GM12865 (cell line): ENCODE measurements at regions not wholly inside any gene's neighbourhood (a gene's known extent, or its start where the extent isn't known, plus 50 kb on each side); places are given as distances from the start of the nearest gene placed in this dataset.

ENCODE experiments used
- DNase-seq: peaks from one replicate; pipeline ENCODE4 v3.0.0; 2010; ENCODE audit warnings: low read depth
- H3K4me3 ChIP-seq: 2 replicates; pipeline ENCODE4 v1.5.1; 2011; ENCODE audit warnings: mild to moderate bottlenecking, low read depth, low read length, control low read depth
- TF ChIP-seq, protein P1 (sequence below): IDR thresholded peaks from 2 replicates; pipeline ENCODE4 v1.5.1; 2011; ENCODE audit warnings: low read length, control low read depth, low read depth, inconsistent platforms; ENCODE audit not compliant: insufficient read depth; ENCODE audit errors: missing control alignments

- no peak for DNase-seq
- no peak overlapping the region for H3K4me3 ChIP-seq
- TF ChIP-seq, protein P1, sequence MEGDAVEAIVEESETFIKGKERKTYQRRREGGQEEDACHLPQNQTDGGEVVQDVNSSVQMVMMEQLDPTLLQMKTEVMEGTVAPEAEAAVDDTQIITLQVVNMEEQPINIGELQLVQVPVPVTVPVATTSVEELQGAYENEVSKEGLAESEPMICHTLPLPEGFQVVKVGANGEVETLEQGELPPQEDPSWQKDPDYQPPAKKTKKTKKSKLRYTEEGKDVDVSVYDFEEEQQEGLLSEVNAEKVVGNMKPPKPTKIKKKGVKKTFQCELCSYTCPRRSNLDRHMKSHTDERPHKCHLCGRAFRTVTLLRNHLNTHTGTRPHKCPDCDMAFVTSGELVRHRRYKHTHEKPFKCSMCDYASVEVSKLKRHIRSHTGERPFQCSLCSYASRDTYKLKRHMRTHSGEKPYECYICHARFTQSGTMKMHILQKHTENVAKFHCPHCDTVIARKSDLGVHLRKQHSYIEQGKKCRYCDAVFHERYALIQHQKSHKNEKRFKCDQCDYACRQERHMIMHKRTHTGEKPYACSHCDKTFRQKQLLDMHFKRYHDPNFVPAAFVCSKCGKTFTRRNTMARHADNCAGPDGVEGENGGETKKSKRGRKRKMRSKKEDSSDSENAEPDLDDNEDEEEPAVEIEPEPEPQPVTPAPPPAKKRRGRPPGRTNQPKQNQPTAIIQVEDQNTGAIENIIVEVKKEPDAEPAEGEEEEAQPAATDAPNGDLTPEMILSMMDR: no peak
Measured at GRCh38 chr5:128627939-128628338, 89.9 kb upstream of the FBN2 start.

GRCh38 chr5:128629157-128629556 lies 91.1 kb upstream of the FBN2 start:
- TF ChIP-seq, protein P1: no peak
- DNase-seq: no peak
- H3K4me3 ChIP-seq: no peak overlapping the region

DNA sequence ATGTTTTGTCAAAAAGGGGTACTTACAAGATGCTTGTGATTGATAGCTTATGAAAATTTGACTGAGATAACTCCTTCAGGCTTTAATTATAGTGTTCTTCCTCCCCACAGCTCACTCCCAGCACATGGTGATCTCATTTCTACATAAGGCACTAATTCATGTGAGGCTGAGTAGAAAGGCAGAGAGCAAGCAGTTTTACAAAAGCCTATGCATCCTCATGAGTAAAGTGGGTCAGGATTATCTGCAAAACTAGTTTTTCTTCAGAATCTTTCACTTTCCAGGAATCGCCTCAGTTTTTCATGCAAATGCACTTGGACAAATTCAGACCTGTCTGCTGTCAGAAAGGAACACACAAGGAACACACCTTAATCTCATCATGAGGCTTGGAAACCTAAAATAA lies 92.1 kb upstream of the FBN2 start:
- TF ChIP-seq, protein P1: no peak
- DNase-seq: no peak
- no peak overlapping the region for H3K4me3 ChIP-seq

DNA sequence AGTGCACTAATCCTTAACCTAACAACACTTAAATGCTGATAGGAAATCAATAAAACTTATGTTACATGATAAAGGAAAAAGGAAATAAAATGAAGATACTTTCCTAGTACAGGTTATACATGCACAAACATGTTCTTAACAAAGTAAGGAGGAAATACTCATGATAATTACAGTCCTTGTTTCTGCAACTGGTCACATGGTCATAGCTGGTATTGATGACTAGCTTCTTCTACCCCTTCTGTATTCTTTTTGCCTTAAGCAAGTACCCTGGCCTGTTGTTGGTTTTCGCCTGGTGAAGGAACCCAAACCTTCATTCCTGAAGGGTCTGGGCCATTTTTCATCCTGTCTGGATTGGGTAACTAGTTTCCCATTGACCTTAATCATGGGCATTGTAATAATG lies 93.7 kb upstream of the FBN2 start:
- no peak overlapping the region for H3K4me3 ChIP-seq
- TF ChIP-seq, protein P1: no peak
- no peak for DNase-seq

DNA sequence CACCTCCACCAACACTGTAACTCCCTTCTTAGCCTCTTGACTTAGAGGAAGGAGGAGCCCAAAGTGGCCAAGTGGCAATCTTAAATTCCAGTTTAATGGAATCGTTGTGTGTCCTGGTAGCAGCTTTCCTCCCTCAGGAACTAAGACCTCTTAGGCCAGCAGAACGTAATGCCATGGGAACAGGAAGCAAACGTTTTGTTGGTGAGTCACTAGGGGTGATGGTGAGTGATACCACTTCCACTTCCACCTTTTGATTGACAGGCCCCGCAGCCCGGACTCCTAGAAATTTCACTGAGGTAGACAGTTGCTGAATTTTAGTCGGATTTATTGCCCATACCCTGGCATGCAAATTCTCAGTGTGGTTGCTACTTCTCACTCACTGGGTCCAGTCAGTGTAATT lies 94.2 kb upstream of the FBN2 start:
- TF ChIP-seq, protein P1: no peak
- no peak for DNase-seq
- no peak overlapping the region for H3K4me3 ChIP-seq

GRCh38 chr5:128633901-128634300 lies 95.9 kb upstream of the FBN2 start:
- TF ChIP-seq, protein P1: no peak
- no peak for DNase-seq
- H3K4me3 ChIP-seq: no peak overlapping the region

GRCh38 chr5:128635379-128635778 lies 97.3 kb upstream of the FBN2 start:
- TF ChIP-seq, protein P1: no peak
- DNase-seq: no peak
- H3K4me3 ChIP-seq: no peak overlapping the region
